GM19372 (cell line): ENCODE measurements at regions not wholly inside any gene's neighbourhood (a gene's known extent, or its start where the extent isn't known, plus 50 kb on each side); places are given as distances from the start of the nearest gene placed in this dataset.

ENCODE experiments used
- ATAC-seq: cut with Tn5 transposase; IDR thresholded peaks from one replicate; pipeline ENCODE4 v1.9.1; 2021; ENCODE audit warnings: mild to moderate bottlenecking, low read depth, moderate library complexity; ENCODE audit not compliant: unreplicated experiment

GRCh38 chr11:112871909-112872500 is 89.2 kb upstream of the NCAM1 start:
- ATAC-seq: no peak

GRCh38 chr11:112874980-112875379 is 86.2 kb upstream of the NCAM1 start:
- no peak for ATAC-seq

GRCh38 chr11:112877581-112877980 is 83.6 kb upstream of the NCAM1 start:
- ATAC-seq: no peak

- no peak for ATAC-seq
Observed at GRCh38 chr11:112878033-112878601, 83.1 kb upstream of the NCAM1 start.

- ATAC-seq: no peak
Observed at GRCh38 chr11:112880495-112880894, 80.7 kb upstream of the NCAM1 start.

- ATAC-seq: no peak
Observed at GRCh38 chr11:112881461-112881860, 79.8 kb upstream of the NCAM1 start.

GRCh38 chr11:112882494-112883381 is 78.5 kb upstream of the NCAM1 start:
- ATAC-seq: no peak

- ATAC-seq: no peak
Observed at GRCh38 chr11:112884012-112884767, 77.0 kb upstream of the NCAM1 start.

- ATAC-seq: no peak
Observed at GRCh38 chr11:112885744-112886433, 75.3 kb upstream of the NCAM1 start.

- ATAC-seq: no peak
Observed at GRCh38 chr11:112886434-112887370, 74.5 kb upstream of the NCAM1 start.

- ATAC-seq: no peak
Observed at GRCh38 chr11:112889446-112889845, 71.8 kb upstream of the NCAM1 start.

GRCh38 chr11:112899235-112900006 is 61.8 kb upstream of the NCAM1 start:
- ATAC-seq: no peak

- no peak for ATAC-seq
Observed at GRCh38 chr11:112901924-112902323, 59.3 kb upstream of the NCAM1 start.

- no peak for ATAC-seq
Observed at GRCh38 chr11:112902361-112903011, 58.7 kb upstream of the NCAM1 start.

GRCh38 chr11:112903340-112903739 is 57.9 kb upstream of the NCAM1 start:
- ATAC-seq: no peak

- ATAC-seq: no peak
Observed at GRCh38 chr11:112911124-112911523, 50.1 kb upstream of the NCAM1 start.
